Neural progenitor cell (in vitro differentiated cells): ENCODE measurements at regions not wholly inside any gene's neighbourhood (a gene's known extent, or its start where the extent isn't known, plus 50 kb on each side); places are given as distances from the start of the nearest gene placed in this dataset.

ENCODE experiments used
- DNase-seq: peaks from one replicate; pipeline ENCODE4 v3.0.0-alpha.2; 2016; ENCODE audit warnings: low spot score
- H2AFZ ChIP-seq: fragments of 200-600 bp; sonication (generic); replicated peaks from 2 replicates; pipeline ENCODE4 v1.6.1; 2016; ENCODE audit warnings: antibody characterized with exemption
- H3F3A ChIP-seq: fragments of 200-600 bp; sonication (generic); 2 replicates; pipeline ENCODE4 v1.6.1; 2016; ENCODE audit warnings: antibody characterized with exemption, low read depth
- H3K27ac ChIP-seq: fragments of 200-600 bp; sonication (generic); 2 replicates; pipeline ENCODE4 v1.5.1; 2016; ENCODE audit warnings: mild to moderate bottlenecking
- H3K27me3 ChIP-seq: fragments of 200-600 bp; sonication (generic); 2 replicates; pipeline ENCODE4 v1.6.1; 2016; ENCODE audit warnings: mild to moderate bottlenecking, moderate library complexity
- H3K36me3 ChIP-seq: fragments of 200-600 bp; sonication (generic); 2 replicates; pipeline ENCODE4 v1.5.1; 2016
- H3K4me1 ChIP-seq: fragments of 200-600 bp; sonication (generic); 2 replicates; pipeline ENCODE4 v1.6.1; 2016; ENCODE audit warnings: mixed run types
- H3K4me2 ChIP-seq: fragments of 200-600 bp; sonication (generic); 2 replicates; pipeline ENCODE4 v1.6.1; 2016
- H3K4me3 ChIP-seq: fragments of 200-600 bp; sonication (generic); 2 replicates; pipeline ENCODE4 v1.5.1; 2016
- H3K79me2 ChIP-seq: fragments of 200-600 bp; sonication (generic); 2 replicates; pipeline ENCODE4 v1.6.1; 2016; ENCODE audit warnings: low read depth
- H3K9ac ChIP-seq: fragments of 200-600 bp; sonication (generic); 2 replicates; pipeline ENCODE4 v1.6.1; 2016
- H3K9me3 ChIP-seq: fragments of 200-600 bp; sonication (generic); 2 replicates; pipeline ENCODE4 v1.5.1; 2016; ENCODE audit warnings: low read depth
- H4K20me1 ChIP-seq: fragments of 200-600 bp; sonication (generic); 2 replicates; pipeline ENCODE4 v1.6.1; 2016; ENCODE audit warnings: low read depth
- H3K27ac Mint-ChIP-seq: 3 replicates; pipeline ENCODE4 v1.8.0; 2021; ENCODE audit warnings: mixed read lengths
- H3K27me3 Mint-ChIP-seq: 2 replicates; pipeline ENCODE4 v1.8.0; 2022; ENCODE audit warnings: low read depth, mild to moderate bottlenecking, inconsistent platforms, moderate library complexity, mixed read lengths; ENCODE audit not compliant: insufficient read depth
- H3K36me3 Mint-ChIP-seq: 3 replicates; pipeline ENCODE4 v1.8.0; 2021; ENCODE audit warnings: mixed read lengths
- H3K4me1 Mint-ChIP-seq: 3 replicates; pipeline ENCODE4 v1.8.0; 2021; ENCODE audit warnings: mixed read lengths
- H3K4me3 Mint-ChIP-seq: 3 replicates; pipeline ENCODE4 v1.8.0; 2021; ENCODE audit warnings: mild to moderate bottlenecking, moderate library complexity, mixed read lengths
- H3K9me3 Mint-ChIP-seq: 3 replicates; pipeline ENCODE4 v1.8.0; 2020; ENCODE audit warnings: mixed read lengths
- EZH2 ChIP-seq: fragments of 200-600 bp; sonication (generic); IDR thresholded peaks from 2 replicates; pipeline ENCODE4 v1.6.1; 2017; ENCODE audit warnings: antibody characterized with exemption, mild to moderate bottlenecking, moderate library complexity
- EZH2phosphoT487 ChIP-seq: fragments of 200-600 bp; sonication (generic); IDR thresholded peaks from 2 replicates; pipeline ENCODE4 v1.6.1; 2017; ENCODE audit warnings: antibody characterized with exemption
- TF ChIP-seq, protein P1 (sequence below): fragments of 200-600 bp; sonication (generic); IDR thresholded peaks from 2 replicates; pipeline ENCODE4 v1.5.1; 2017; ENCODE audit warnings: antibody characterized with exemption, mild to moderate bottlenecking

GRCh38 chr17:77602062-77602746 lies 356.3 kb upstream of the TNRC6C start:
- Mint-ChIP-seq H3K27ac (peak overlapping the region; percentile 76), H3K4me1 (peaks cover 19% of the 10 kb centered on the region), H3K9me3 (no peaks in the 10 kb centered on the region), H3K4me3 (no peak overlapping the region), H3K36me3 (no peaks in the 10 kb centered on the region), H3K27me3 (peaks cover 13% of the 10 kb centered on the region)
- no peaks in the 10 kb centered on the region for H3K36me3 ChIP-seq
- no peak overlapping the region for H3K4me3 ChIP-seq
- peaks cover 14% of the 10 kb centered on the region for H3K4me1 ChIP-seq
- H3K27ac ChIP-seq = no peak overlapping the region
- no peaks in the 10 kb centered on the region for H3K27me3 ChIP-seq
- no peak for DNase-seq
- no peak overlapping the region for H3K4me2 ChIP-seq
- no peak overlapping the region for H2AFZ ChIP-seq
- TF ChIP-seq, protein P1, sequence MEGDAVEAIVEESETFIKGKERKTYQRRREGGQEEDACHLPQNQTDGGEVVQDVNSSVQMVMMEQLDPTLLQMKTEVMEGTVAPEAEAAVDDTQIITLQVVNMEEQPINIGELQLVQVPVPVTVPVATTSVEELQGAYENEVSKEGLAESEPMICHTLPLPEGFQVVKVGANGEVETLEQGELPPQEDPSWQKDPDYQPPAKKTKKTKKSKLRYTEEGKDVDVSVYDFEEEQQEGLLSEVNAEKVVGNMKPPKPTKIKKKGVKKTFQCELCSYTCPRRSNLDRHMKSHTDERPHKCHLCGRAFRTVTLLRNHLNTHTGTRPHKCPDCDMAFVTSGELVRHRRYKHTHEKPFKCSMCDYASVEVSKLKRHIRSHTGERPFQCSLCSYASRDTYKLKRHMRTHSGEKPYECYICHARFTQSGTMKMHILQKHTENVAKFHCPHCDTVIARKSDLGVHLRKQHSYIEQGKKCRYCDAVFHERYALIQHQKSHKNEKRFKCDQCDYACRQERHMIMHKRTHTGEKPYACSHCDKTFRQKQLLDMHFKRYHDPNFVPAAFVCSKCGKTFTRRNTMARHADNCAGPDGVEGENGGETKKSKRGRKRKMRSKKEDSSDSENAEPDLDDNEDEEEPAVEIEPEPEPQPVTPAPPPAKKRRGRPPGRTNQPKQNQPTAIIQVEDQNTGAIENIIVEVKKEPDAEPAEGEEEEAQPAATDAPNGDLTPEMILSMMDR = no peak
- TF ChIP-seq EZH2phosphoT487 (no peak), EZH2 (no peak)
- H3K9ac ChIP-seq = no peak overlapping the region
- H3K79me2 ChIP-seq = no peaks in the 10 kb centered on the region
- no peaks in the 10 kb centered on the region for H3F3A ChIP-seq
- no peaks in the 10 kb centered on the region for H4K20me1 ChIP-seq
- no peaks in the 10 kb centered on the region for H3K9me3 ChIP-seq

GRCh38 chr17:77602883-77603640 lies 355.4 kb upstream of the TNRC6C start:
- TF ChIP-seq EZH2phosphoT487 = no peak
- no peak for TF ChIP-seq EZH2
- TF ChIP-seq, protein P1 = no peak
- no peak for DNase-seq
- no peak overlapping the region for H3K9ac ChIP-seq
- no peak overlapping the region for H3K4me2 ChIP-seq
- Mint-ChIP-seq H3K9me3 (no peaks in the 10 kb centered on the region), H3K36me3 (no peaks in the 10 kb centered on the region), H3K27me3 (peaks cover 10% of the 10 kb centered on the region), H3K4me3 (no peak overlapping the region), H3K4me1 (peaks cover 20% of the 10 kb centered on the region), H3K27ac (peak overlapping the region; percentile 19)
- H4K20me1 ChIP-seq = no peaks in the 10 kb centered on the region
- no peaks in the 10 kb centered on the region for H3F3A ChIP-seq
- no peak overlapping the region for H2AFZ ChIP-seq
- H3K4me3 ChIP-seq = no peak overlapping the region
- no peaks in the 10 kb centered on the region for H3K79me2 ChIP-seq
- H3K9me3 ChIP-seq = no peaks in the 10 kb centered on the region
- no peaks in the 10 kb centered on the region for H3K27me3 ChIP-seq
- no peaks in the 10 kb centered on the region for H3K36me3 ChIP-seq
- no peak overlapping the region for H3K27ac ChIP-seq
- peaks cover 8% of the 10 kb centered on the region for H3K4me1 ChIP-seq

GRCh38 chr17:77604301-77604972 lies 354.1 kb upstream of the TNRC6C start:
- Histone ChIP-seq H3K9ac (no peak overlapping the region), H3K36me3 (no peaks in the 10 kb centered on the region), H3K27ac (no peak overlapping the region), H2AFZ (no peak overlapping the region), H3K4me3 (no peak overlapping the region), H3K4me1 (peaks cover 8% of the 10 kb centered on the region), H3K27me3 (no peaks in the 10 kb centered on the region), H3K9me3 (no peaks in the 10 kb centered on the region), H3K4me2 (no peak overlapping the region), H4K20me1 (no peaks in the 10 kb centered on the region), H3K79me2 (no peaks in the 10 kb centered on the region), H3F3A (no peaks in the 10 kb centered on the region)
- Mint-ChIP-seq H3K27ac (peak overlapping the region; percentile 31), H3K4me3 (no peak overlapping the region), H3K27me3 (peaks cover 8% of the 10 kb centered on the region), H3K36me3 (no peaks in the 10 kb centered on the region), H3K4me1 (peaks cover 25% of the 10 kb centered on the region), H3K9me3 (no peaks in the 10 kb centered on the region)
- no peak for DNase-seq
- TF ChIP-seq, protein P1 = no peak
- TF ChIP-seq EZH2 (no peak), EZH2phosphoT487 (no peak)
